Left ventricle myocardium inferior (tissue), 1 donor: ENCODE measurements at regions not wholly inside any gene's neighbourhood (a gene's known extent, or its start where the extent isn't known, plus 50 kb on each side); places are given as distances from the start of the nearest gene placed in this dataset.

Experiments
- DNase-seq: peaks from one replicate; pipeline ENCODE4 v3.0.0-alpha.2; 2020
- H3K27ac ChIP-seq: fragments of 200-600 bp; replicated peaks from 2 replicates; pipeline ENCODE4 v1.8.0; 2021
- H3K27me3 ChIP-seq: fragments of 200-600 bp; 2 replicates; pipeline ENCODE4 v1.8.0; 2021; ENCODE audit warnings: low read depth
- H3K36me3 ChIP-seq: fragments of 200-600 bp; 2 replicates; pipeline ENCODE4 v1.8.0; 2021
- H3K4me1 ChIP-seq: fragments of 200-600 bp; 2 replicates; pipeline ENCODE4 v1.8.0; 2021
- H3K4me3 ChIP-seq: fragments of 200-600 bp; 2 replicates; pipeline ENCODE4 v1.8.0; 2021; ENCODE audit warnings: mild to moderate bottlenecking, moderate library complexity
- H3K9me3 ChIP-seq: fragments of 200-600 bp; replicated peaks from 2 replicates; pipeline ENCODE4 v1.8.0; 2021
- intact Hi-C: fragments of 100-400 bp; cut with micrococcal nuclease; formaldehyde crosslinking; loops from one replicate; pipeline ENCODE4 v1.11.0; 2022
- TF ChIP-seq, protein P1 (sequence below): fragments of 200-600 bp; IDR thresholded peaks from 2 replicates; pipeline ENCODE4 v1.8.0; 2021; ENCODE audit warnings: antibody characterized with exemption, mild to moderate bottlenecking, borderline replicate concordance
- donor health status: DM: no; HTN: yes; CAD: no; lungs with severe emphysema.

- TF ChIP-seq, protein P1, sequence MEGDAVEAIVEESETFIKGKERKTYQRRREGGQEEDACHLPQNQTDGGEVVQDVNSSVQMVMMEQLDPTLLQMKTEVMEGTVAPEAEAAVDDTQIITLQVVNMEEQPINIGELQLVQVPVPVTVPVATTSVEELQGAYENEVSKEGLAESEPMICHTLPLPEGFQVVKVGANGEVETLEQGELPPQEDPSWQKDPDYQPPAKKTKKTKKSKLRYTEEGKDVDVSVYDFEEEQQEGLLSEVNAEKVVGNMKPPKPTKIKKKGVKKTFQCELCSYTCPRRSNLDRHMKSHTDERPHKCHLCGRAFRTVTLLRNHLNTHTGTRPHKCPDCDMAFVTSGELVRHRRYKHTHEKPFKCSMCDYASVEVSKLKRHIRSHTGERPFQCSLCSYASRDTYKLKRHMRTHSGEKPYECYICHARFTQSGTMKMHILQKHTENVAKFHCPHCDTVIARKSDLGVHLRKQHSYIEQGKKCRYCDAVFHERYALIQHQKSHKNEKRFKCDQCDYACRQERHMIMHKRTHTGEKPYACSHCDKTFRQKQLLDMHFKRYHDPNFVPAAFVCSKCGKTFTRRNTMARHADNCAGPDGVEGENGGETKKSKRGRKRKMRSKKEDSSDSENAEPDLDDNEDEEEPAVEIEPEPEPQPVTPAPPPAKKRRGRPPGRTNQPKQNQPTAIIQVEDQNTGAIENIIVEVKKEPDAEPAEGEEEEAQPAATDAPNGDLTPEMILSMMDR = no peak
- DNase-seq = no peak
- Histone ChIP-seq H3K4me1 (peaks cover 6% of the 10 kb centered on the region), H3K9me3 (no peaks in the 10 kb centered on the region), H3K27ac (no peak overlapping the region), H3K4me3 (no peak overlapping the region), H3K27me3 (no peaks in the 10 kb centered on the region), H3K36me3 (no peaks in the 10 kb centered on the region)
- intact Hi-C loops = no loop called here
These were observed 58.2 kb upstream of the ZEB2 start for GRCh38 chr2:144578099-144578498.

- H3K36me3 ChIP-seq = no peaks in the 10 kb centered on the region
- DNase-seq = no peak
- no peak overlapping the region for H3K4me3 ChIP-seq
- no peaks in the 10 kb centered on the region for H3K27me3 ChIP-seq
- intact Hi-C loops = no loop called here
- no peak overlapping the region for H3K27ac ChIP-seq
- TF ChIP-seq, protein P1 = no peak
- no peaks in the 10 kb centered on the region for H3K4me1 ChIP-seq
- no peaks in the 10 kb centered on the region for H3K9me3 ChIP-seq
These were observed 53.1 kb upstream of the ZEB2 start for GRCh38 chr2:144572977-144573376.

GRCh38 chr2:144571770-144572169, 51.9 kb upstream of the ZEB2 start:
- TF ChIP-seq, protein P1 = no peak
- intact Hi-C loops = no loop called here
- no peaks in the 10 kb centered on the region for H3K4me1 ChIP-seq
- no peaks in the 10 kb centered on the region for H3K9me3 ChIP-seq
- H3K4me3 ChIP-seq = no peak overlapping the region
- DNase-seq = no peak
- no peaks in the 10 kb centered on the region for H3K27me3 ChIP-seq
- no peaks in the 10 kb centered on the region for H3K36me3 ChIP-seq
- H3K27ac ChIP-seq = no peak overlapping the region

- no peaks in the 10 kb centered on the region for H3K36me3 ChIP-seq
- DNase-seq = no peak
- TF ChIP-seq, protein P1 = no peak
- H3K27ac ChIP-seq = no peak overlapping the region
- no peaks in the 10 kb centered on the region for H3K9me3 ChIP-seq
- no peaks in the 10 kb centered on the region for H3K27me3 ChIP-seq
- no peak overlapping the region for H3K4me3 ChIP-seq
- no peaks in the 10 kb centered on the region for H3K4me1 ChIP-seq
- intact Hi-C loops = no loop called here
These were observed 50.6 kb upstream of the ZEB2 start for GRCh38 chr2:144570566-144570965.
